ENCODE measurements at regions not wholly inside any gene's neighbourhood (a gene's known extent, or its start where the extent isn't known, plus 50 kb on each side); places are given as distances from the start of the nearest gene placed in this dataset.
"Not testable (repeated sequence)": the region's sequence is repeated elsewhere in the genome, so short reads cannot be mapped to it uniquely, and the experiment has no call there.

GRCh38 chr18:66866427-66866940 lies 262.6 kb upstream of the CDH19 start:
- not testable (repeated sequence) for ATAC-seq, DNase-seq

- ATAC-seq, result no peak
- DNase-seq, result no peak
Observed at GRCh38 chr18:66838340-66838987, 234.6 kb upstream of the CDH19 start.

- ATAC-seq, result no peak
Observed at GRCh38 chr18:66833646-66834045, 229.8 kb upstream of the CDH19 start.

GRCh38 chr18:66826211-66826610 lies 222.3 kb upstream of the CDH19 start:
- no peak for ATAC-seq
- no peak for DNase-seq

More at GRCh38 chr18:66833646-66834045, 229.8 kb upstream of the CDH19 start:
- no peak for DNase-seq

- DNase-seq (no peak), ATAC-seq (no peak)
Observed at GRCh38 chr18:66825347-66825746, 221.5 kb upstream of the CDH19 start.

- ATAC-seq (no peak), DNase-seq (no peak)
Observed at GRCh38 chr18:66819235-66819634, 215.3 kb upstream of the CDH19 start.

- DNase-seq, result no peak
- ATAC-seq, result no peak
Observed at GRCh38 chr18:66813138-66813537, 209.2 kb upstream of the CDH19 start.

GRCh38 chr18:66795051-66795450 lies 191.2 kb upstream of the CDH19 start:
- ATAC-seq (no peak), DNase-seq (no peak)

GRCh38 chr18:66792466-66792865 lies 188.6 kb upstream of the CDH19 start:
- no peak for ATAC-seq
- DNase-seq, result no peak

- ATAC-seq (no peak), DNase-seq (no peak)
Observed at GRCh38 chr18:66780609-66781008, 176.7 kb upstream of the CDH19 start.

- DNase-seq, result no peak
- ATAC-seq, result no peak
Observed at GRCh38 chr18:66778048-66778447, 174.2 kb upstream of the CDH19 start.

GRCh38 chr18:66769375-66769774 lies 165.5 kb upstream of the CDH19 start:
- ATAC-seq (no peak), DNase-seq (no peak)

GRCh38 chr18:66764230-66764629 lies 160.3 kb upstream of the CDH19 start:
- ATAC-seq (no peak), DNase-seq (no peak)

- DNase-seq (no peak), ATAC-seq (no peak)
Observed at GRCh38 chr18:66761166-66761565, 157.3 kb upstream of the CDH19 start.

GRCh38 chr18:66760559-66760958 lies 156.7 kb upstream of the CDH19 start:
- ATAC-seq, result no peak
- no peak for DNase-seq

- ATAC-seq (no peak), DNase-seq (no peak)
Observed at GRCh38 chr18:66759050-66759828, 155.3 kb upstream of the CDH19 start.

- ATAC-seq (no peak), DNase-seq (no peak)
Observed at GRCh38 chr18:66757946-66758345, 154.1 kb upstream of the CDH19 start.

- DNase-seq (no peak), ATAC-seq (no peak)
Observed at GRCh38 chr18:66754335-66754734, 150.4 kb upstream of the CDH19 start.

- ATAC-seq (no peak), DNase-seq (no peak)
Observed at GRCh38 chr18:66752733-66753132, 148.8 kb upstream of the CDH19 start.

GRCh38 chr18:66749481-66750035 lies 145.7 kb upstream of the CDH19 start:
- DNase-seq (no peak), ATAC-seq (no peak)

- DNase-seq (no peak), ATAC-seq (no peak)
Observed at GRCh38 chr18:66749030-66749429, 145.1 kb upstream of the CDH19 start.

GRCh38 chr18:66742832-66743231 lies 138.9 kb upstream of the CDH19 start:
- ATAC-seq (no peak), DNase-seq (no peak)

- ATAC-seq (no peak), DNase-seq (no peak)
Observed at GRCh38 chr18:66735933-66736332, 132.0 kb upstream of the CDH19 start.
